Gastrocnemius medialis (tissue), 4 donors: ENCODE measurements at regions not wholly inside any gene's neighbourhood (a gene's known extent, or its start where the extent isn't known, plus 50 kb on each side); places are given as distances from the start of the nearest gene placed in this dataset.
"Not testable (repeated sequence)": the region's sequence is repeated elsewhere in the genome, so short reads cannot be mapped to it uniquely, and the experiment has no call there.

Experiments
- ATAC-seq, 2 donors: fragments of 150-250 bp; one replicate each; pipeline ENCODE4 v1.9.1; 2016
- DNase-seq, 2 donors: peaks; one replicate each; pipeline ENCODE4 v3.0.0-alpha.2; 2019
- H3K27ac ChIP-seq, 4 donors: fragments of 200-600 bp; sonication (generic); 1 replicate in 1 of 4; 2 replicates in 3 of 4; pipeline ENCODE4 v1.5.1; 2016 to 2018; ENCODE audit warnings: mild to moderate bottlenecking in 2 of 4, moderate library complexity in 1 of 4
- H3K27me3 ChIP-seq, 3 donors: fragments of 200-600 bp; sonication (generic) in 2 of 3; 1 replicate in 1 of 3; 2 replicates in 2 of 3; pipeline versions ENCODE4 v1.5.1 to v1.6.0; 2016 to 2019; ENCODE audit warnings: mild to moderate bottlenecking in 1 of 3, moderate library complexity in 1 of 3
- H3K36me3 ChIP-seq, 2 donors: fragments of 200-600 bp; sonication (generic) in 1 of 2; one replicate each; pipeline ENCODE4 v1.5.1; 2017 to 2018
- H3K4me1 ChIP-seq, 2 donors: fragments of 200-600 bp; sonication (generic) in 1 of 2; one replicate each; pipeline ENCODE4 v1.5.1; 2016 to 2017; ENCODE audit warnings: mild to moderate bottlenecking in 2 of 2
- H3K4me3 ChIP-seq, 4 donors: fragments of 200-600 bp; sonication (generic) in 3 of 4; 1 replicate in 1 of 4; 2 replicates in 3 of 4; pipeline ENCODE4 v1.5.1; 2016 to 2019; ENCODE audit warnings: mild to moderate bottlenecking in 2 of 4
- H3K9me3 ChIP-seq, 3 donors: fragments of 200-600 bp; sonication (generic) in 2 of 3; 1 replicate in 1 of 3; 2 replicates in 2 of 3; pipeline ENCODE4 v1.5.1; 2016 to 2019
- CTCF ChIP-seq, 5 experiments: fragments of 450-650 bp in 3 of 5; fragments of 200-600 bp in 2 of 5; sonication (generic) in 2 of 5; IDR thresholded peaks in 4 of 5; conservative IDR thresholded peaks in 1 of 5; 1 replicate in 4 of 5; 2 replicates in 1 of 5; pipeline ENCODE4 v1.5.1; 2016 to 2019; ENCODE audit warnings: antibody characterized with exemption in 5 of 5, mild to moderate bottlenecking in 3 of 5, moderate library complexity in 3 of 5
- POLR2A ChIP-seq, 2 donors: fragments of 450-650 bp; IDR thresholded peaks; one replicate each; pipeline ENCODE4 v1.6.1; 2017; ENCODE audit warnings: antibody characterized with exemption in 2 of 2, mild to moderate bottlenecking in 2 of 2, moderate library complexity in 2 of 2
- in situ Hi-C, 4 donors: fragments of 200-750 bp; cut with MboI; loops; one replicate each; pipeline versions ENCODE4 v1.15.0 to v1.8.0; 2017; ENCODE audit warnings: low sequenced_read_pairs in 4 of 4
- intact Hi-C: fragments of 100-400 bp; cut with DNase I; formaldehyde crosslinking; loops from one replicate; pipeline ENCODE4 v1.15.1; 2023; ENCODE audit warnings: low total_unique reads

GRCh38 chr7:84923348-84923747 lies 263.5 kb downstream of the SEMA3D start:
- Histone ChIP-seq H3K27me3 (no peaks in the 10 kb centered on the region), H3K4me3 (no peak overlapping the region), H3K36me3 (no peaks in the 10 kb centered on the region), H3K27ac (no peak overlapping the region), H3K9me3 (no peaks in the 10 kb centered on the region), H3K4me1 (peaks cover 12 to 13% of the 10 kb centered on the region in 2 donors)
- ATAC-seq (peak in 1 of 2 donors; percentile 68), DNase-seq (no peak)
- in situ Hi-C loops, result no loop called here
- TF ChIP-seq POLR2A (IDR thresholded peaks at IDR 0.05) (no peak), CTCF (IDR thresholded peaks at IDR 0.05 in 4 of 5, conservative IDR thresholded peaks at IDR 0.05 in 1 of 5) (no peak)
- intact Hi-C loops, result no loop called here

GRCh38 chr7:84921154-84921553 lies 265.7 kb downstream of the SEMA3D start:
- Histone ChIP-seq H3K27ac (no peak overlapping the region), H3K4me1 (peaks cover 12 to 13% of the 10 kb centered on the region in 2 donors), H3K36me3 (no peaks in the 10 kb centered on the region), H3K27me3 (no peaks in the 10 kb centered on the region), H3K4me3 (no peak overlapping the region), H3K9me3 (no peaks in the 10 kb centered on the region)
- no peak for TF ChIP-seq CTCF (IDR thresholded peaks at IDR 0.05 in 4 of 5, conservative IDR thresholded peaks at IDR 0.05 in 1 of 5)
- no peak for TF ChIP-seq POLR2A (IDR thresholded peaks at IDR 0.05)
- in situ Hi-C loops (no loop called here), intact Hi-C loops (no loop called here)
- DNase-seq, result no peak
- ATAC-seq, result no peak

GRCh38 chr7:84916973-84917372 lies 269.9 kb downstream of the SEMA3D start:
- DNase-seq, H3K27me3 ChIP-seq, in situ Hi-C loops, intact Hi-C loops, H3K36me3 ChIP-seq, H3K4me3 ChIP-seq, H3K27ac ChIP-seq, H3K4me1 ChIP-seq, ATAC-seq, H3K9me3 ChIP-seq: not testable (repeated sequence)

- no peaks in the 10 kb centered on the region for H3K27me3 ChIP-seq
- ATAC-seq, result no peak
- no peaks in the 10 kb centered on the region for H3K36me3 ChIP-seq
- no peak overlapping the region for H3K27ac ChIP-seq
- in situ Hi-C loops, result no loop called here
- no peak overlapping the region for H3K4me3 ChIP-seq
- no peak for TF ChIP-seq POLR2A (IDR thresholded peaks at IDR 0.05)
- TF ChIP-seq CTCF (IDR thresholded peaks at IDR 0.05 in 4 of 5, conservative IDR thresholded peaks at IDR 0.05 in 1 of 5), result no peak
- intact Hi-C loops, result no loop called here
- no peaks in the 10 kb centered on the region for H3K9me3 ChIP-seq
- H3K4me1 ChIP-seq, result no peaks in the 10 kb centered on the region
- no peak for DNase-seq
These were observed 270.7 kb downstream of the SEMA3D start for GRCh38 chr7:84916161-84916560.

GRCh38 chr7:84914598-84914997 lies 272.3 kb downstream of the SEMA3D start:
- no peak for ATAC-seq
- Histone ChIP-seq H3K27me3 (no peaks in the 10 kb centered on the region), H3K27ac (no peak overlapping the region), H3K4me1 (no peaks in the 10 kb centered on the region), H3K9me3 (no peaks in the 10 kb centered on the region), H3K36me3 (no peaks in the 10 kb centered on the region), H3K4me3 (no peak overlapping the region)
- no peak for DNase-seq
- intact Hi-C loops (no loop called here), in situ Hi-C loops (no loop called here)
- TF ChIP-seq CTCF (IDR thresholded peaks at IDR 0.05 in 4 of 5, conservative IDR thresholded peaks at IDR 0.05 in 1 of 5) (no peak), POLR2A (IDR thresholded peaks at IDR 0.05) (no peak)
